Liver (tissue), 3 donors: ENCODE measurements at regions not wholly inside any gene's neighbourhood (a gene's known extent, or its start where the extent isn't known, plus 50 kb on each side); places are given as distances from the start of the nearest gene placed in this dataset.

Experiments
- CTCF ChIP-seq: fragments of 150-350 bp; IDR thresholded peaks from 2 replicates; pipeline ENCODE4 v1.5.1; 2017; ENCODE audit warnings: improper control_type of control experiment, low read depth, low read length; ENCODE audit not compliant: missing input control
- EGR1 ChIP-seq, 2 donors: IDR thresholded peaks; 2 replicates each; pipeline ENCODE4 v1.6.1; 2016 to 2018; ENCODE audit warnings: antibody characterized with exemption in 2 of 2, low read depth in 2 of 2
- FOXA1 ChIP-seq: IDR thresholded peaks from 2 replicates; pipeline ENCODE4 v1.6.1; 2016; ENCODE audit warnings: antibody characterized with exemption
- GABPA ChIP-seq, 2 donors: IDR thresholded peaks in 1 of 2; conservative IDR thresholded peaks in 1 of 2; 2 replicates each; pipeline ENCODE4 v1.6.1; 2016; ENCODE audit warnings: antibody characterized with exemption in 2 of 2, mild to moderate bottlenecking in 1 of 2, moderate library complexity in 1 of 2
- JUND ChIP-seq, 2 donors: IDR thresholded peaks; 2 replicates each; pipeline ENCODE4 v1.6.1; 2016; ENCODE audit warnings: antibody characterized with exemption in 2 of 2
- RAD21 ChIP-seq, 2 donors: IDR thresholded peaks; 2 replicates each; pipeline ENCODE4 v1.6.1; 2016; ENCODE audit warnings: antibody characterized with exemption in 2 of 2, mild to moderate bottlenecking in 2 of 2
- REST ChIP-seq: IDR thresholded peaks from 2 replicates; pipeline ENCODE4 v1.6.1; 2016; ENCODE audit warnings: antibody characterized with exemption, mild to moderate bottlenecking
- TAF1 ChIP-seq: conservative IDR thresholded peaks from 2 replicates; pipeline ENCODE4 v1.6.1; 2016; ENCODE audit warnings: antibody characterized with exemption, mild to moderate bottlenecking
- YY1 ChIP-seq: IDR thresholded peaks from 2 replicates; pipeline ENCODE4 v1.6.1; 2016; ENCODE audit warnings: antibody characterized with exemption, mild to moderate bottlenecking
- TF ChIP-seq, protein P1 (sequence below): IDR thresholded peaks from 2 replicates; pipeline ENCODE4 v1.6.1; 2016; ENCODE audit warnings: antibody characterized with exemption
- TF ChIP-seq, protein P2 (sequence below): IDR thresholded peaks from 2 replicates; pipeline ENCODE4 v1.6.1; 2016; ENCODE audit warnings: antibody characterized with exemption
- donor health status: healthy.
- donor health status: healthy.

DNA sequence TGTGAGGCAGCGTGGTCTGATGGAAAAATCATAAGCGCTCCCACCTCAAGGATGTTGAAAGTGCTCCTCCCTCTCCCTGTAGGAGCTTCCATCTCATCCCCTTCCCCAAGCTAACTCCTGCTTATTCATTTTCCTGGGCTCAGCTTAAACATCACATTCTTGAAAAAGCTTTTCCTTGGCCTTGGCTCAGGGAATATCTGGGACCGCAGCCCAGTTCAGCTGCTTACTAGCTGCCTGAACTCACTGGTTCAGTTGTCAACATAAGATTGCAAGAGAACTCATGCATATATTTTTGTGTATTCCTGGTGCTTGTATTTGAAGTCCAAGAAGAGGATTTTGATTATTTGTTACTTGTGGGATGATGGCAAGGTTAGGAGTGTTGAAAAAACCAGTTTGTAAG, 91.5 kb downstream of the UTP18 start:
- TF ChIP-seq CTCF (no peak), RAD21 (IDR thresholded peaks at IDR 0.05) (no peak), JUND (IDR thresholded peaks at IDR 0.05) (no peak), FOXA1 (no peak), EGR1 (IDR thresholded peaks at IDR 0.05; ENCODE audit: low read depth in 2 of 2) (no peak), TAF1 (no peak), YY1 (no peak), REST (no peak), GABPA (IDR thresholded peaks at IDR 0.05 in 1 of 2, conservative IDR thresholded peaks at IDR 0.05 in 1 of 2) (no peak)
- TF ChIP-seq, protein P1, sequence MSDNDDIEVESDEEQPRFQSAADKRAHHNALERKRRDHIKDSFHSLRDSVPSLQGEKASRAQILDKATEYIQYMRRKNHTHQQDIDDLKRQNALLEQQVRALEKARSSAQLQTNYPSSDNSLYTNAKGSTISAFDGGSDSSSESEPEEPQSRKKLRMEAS, result no peak
- TF ChIP-seq, protein P2, sequence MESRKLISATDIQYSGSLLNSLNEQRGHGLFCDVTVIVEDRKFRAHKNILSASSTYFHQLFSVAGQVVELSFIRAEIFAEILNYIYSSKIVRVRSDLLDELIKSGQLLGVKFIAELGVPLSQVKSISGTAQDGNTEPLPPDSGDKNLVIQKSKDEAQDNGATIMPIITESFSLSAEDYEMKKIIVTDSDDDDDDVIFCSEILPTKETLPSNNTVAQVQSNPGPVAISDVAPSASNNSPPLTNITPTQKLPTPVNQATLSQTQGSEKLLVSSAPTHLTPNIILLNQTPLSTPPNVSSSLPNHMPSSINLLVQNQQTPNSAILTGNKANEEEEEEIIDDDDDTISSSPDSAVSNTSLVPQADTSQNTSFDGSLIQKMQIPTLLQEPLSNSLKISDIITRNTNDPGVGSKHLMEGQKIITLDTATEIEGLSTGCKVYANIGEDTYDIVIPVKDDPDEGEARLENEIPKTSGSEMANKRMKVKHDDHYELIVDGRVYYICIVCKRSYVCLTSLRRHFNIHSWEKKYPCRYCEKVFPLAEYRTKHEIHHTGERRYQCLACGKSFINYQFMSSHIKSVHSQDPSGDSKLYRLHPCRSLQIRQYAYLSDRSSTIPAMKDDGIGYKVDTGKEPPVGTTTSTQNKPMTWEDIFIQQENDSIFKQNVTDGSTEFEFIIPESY, result no peak
